ENCODE measurements at regions not wholly inside any gene's neighbourhood (a gene's known extent, or its start where the extent isn't known, plus 50 kb on each side); places are given as distances from the start of the nearest gene placed in this dataset.
"Not testable (repeated sequence)": the region's sequence is repeated elsewhere in the genome, so short reads cannot be mapped to it uniquely, and the experiment has no call there.

- H3K27ac ChIP-seq (ENCODE audit: insufficient read depth, low read depth, low read length); H3K4me3 ChIP-seq (replicated peaks in 1 of 3; ENCODE audit: insufficient read depth in 1 of 3, low read depth in 1 of 3, low read length in 3 of 3); H3K4me1 ChIP-seq (ENCODE audit: control insufficient read depth, extremely low read depth, insufficient read depth, low read length); H3K4me2 ChIP-seq (ENCODE audit: insufficient read depth, low read length); H3K79me2 ChIP-seq (ENCODE audit: control insufficient read depth, insufficient read depth, low read length); H2AFZ ChIP-seq (ENCODE audit: low read depth, low read length); dilution Hi-C loops (cut with MboI; ENCODE audit: extremely low pct_ligation_motif_present, low sequenced_read_pairs); H3K9me1 ChIP-seq (replicated peaks; ENCODE audit: control insufficient read depth, extremely low read depth, insufficient read depth, low read length); H3K9me3 ChIP-seq (replicated peaks; ENCODE audit: control insufficient read depth, insufficient read depth, low read length); FAIRE-seq; H3K9ac ChIP-seq (replicated peaks; ENCODE audit: extremely low read depth, insufficient read depth, low read length); POLR2A ChIA-PET; intact Hi-C loops (cut with micrococcal nuclease); BruUV-seq (replicated peaks); H4K20me1 ChIP-seq (replicated peaks; ENCODE audit: control insufficient read depth, extremely low read depth, insufficient read depth, low read length); H3K27me3 ChIP-seq (ENCODE audit: control insufficient read depth in 2 of 2, insufficient read depth in 2 of 2, low read length in 2 of 2); CTCF ChIA-PET; H3K36me3 ChIP-seq (ENCODE audit: control insufficient read depth in 2 of 2, extremely low read depth in 1 of 2, insufficient read depth in 2 of 2, low read length in 2 of 2); DNase-seq (ENCODE audit: low read depth, low spot score): not testable (repeated sequence)
Measured at GRCh38 chr1:146704162-146704724, 233.9 kb upstream of the NBPF12 start.

GRCh38 chr1:146701320-146701719 is 236.8 kb upstream of the NBPF12 start:
- H3K4me1 ChIP-seq (ENCODE audit: control insufficient read depth, extremely low read depth, insufficient read depth, low read length); H4K20me1 ChIP-seq (replicated peaks; ENCODE audit: control insufficient read depth, extremely low read depth, insufficient read depth, low read length); H3K4me2 ChIP-seq (ENCODE audit: insufficient read depth, low read length); DNase-seq (ENCODE audit: low read depth, low spot score); H3K27ac ChIP-seq (ENCODE audit: insufficient read depth, low read depth, low read length); H2AFZ ChIP-seq (ENCODE audit: low read depth, low read length); H3K9me1 ChIP-seq (replicated peaks; ENCODE audit: control insufficient read depth, extremely low read depth, insufficient read depth, low read length); H3K4me3 ChIP-seq (replicated peaks in 1 of 3; ENCODE audit: insufficient read depth in 1 of 3, low read depth in 1 of 3, low read length in 3 of 3); FAIRE-seq; intact Hi-C loops (cut with micrococcal nuclease); H3K79me2 ChIP-seq (ENCODE audit: control insufficient read depth, insufficient read depth, low read length); BruUV-seq (replicated peaks); H3K9me3 ChIP-seq (replicated peaks; ENCODE audit: control insufficient read depth, insufficient read depth, low read length); H3K36me3 ChIP-seq (ENCODE audit: control insufficient read depth in 2 of 2, extremely low read depth in 1 of 2, insufficient read depth in 2 of 2, low read length in 2 of 2); dilution Hi-C loops (cut with MboI; ENCODE audit: extremely low pct_ligation_motif_present, low sequenced_read_pairs); CTCF ChIA-PET; H3K27me3 ChIP-seq (ENCODE audit: control insufficient read depth in 2 of 2, insufficient read depth in 2 of 2, low read length in 2 of 2); POLR2A ChIA-PET; H3K9ac ChIP-seq (replicated peaks; ENCODE audit: extremely low read depth, insufficient read depth, low read length): not testable (repeated sequence)

DNA sequence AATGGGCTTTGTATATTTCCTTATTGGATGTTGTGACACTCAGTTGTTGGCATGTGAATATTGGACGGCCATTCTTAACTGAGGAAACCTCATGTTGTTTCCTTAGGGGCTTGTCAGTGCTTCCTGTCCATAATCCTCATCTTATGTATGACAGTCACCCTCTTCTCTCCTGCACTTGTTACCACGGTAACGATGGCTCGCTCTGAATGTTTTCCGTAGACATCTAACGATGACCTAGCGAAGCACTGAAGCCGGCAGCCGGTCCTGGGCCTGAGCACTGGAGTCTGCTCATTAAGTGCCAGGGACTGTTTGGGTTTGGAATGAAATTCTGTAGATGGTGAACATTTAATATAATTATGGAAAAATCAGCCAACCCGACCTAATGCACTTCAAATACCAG is 242.7 kb upstream of the NBPF12 start:
- H3K9me3 ChIP-seq (replicated peaks; ENCODE audit: control insufficient read depth, insufficient read depth, low read length); BruUV-seq (replicated peaks); H3K36me3 ChIP-seq (ENCODE audit: control insufficient read depth in 2 of 2, extremely low read depth in 1 of 2, insufficient read depth in 2 of 2, low read length in 2 of 2); CTCF ChIA-PET; H4K20me1 ChIP-seq (replicated peaks; ENCODE audit: control insufficient read depth, extremely low read depth, insufficient read depth, low read length); H3K4me3 ChIP-seq (replicated peaks in 1 of 3; ENCODE audit: insufficient read depth in 1 of 3, low read depth in 1 of 3, low read length in 3 of 3); dilution Hi-C loops (cut with MboI; ENCODE audit: extremely low pct_ligation_motif_present, low sequenced_read_pairs); POLR2A ChIA-PET; H3K27ac ChIP-seq (ENCODE audit: insufficient read depth, low read depth, low read length); H3K9me1 ChIP-seq (replicated peaks; ENCODE audit: control insufficient read depth, extremely low read depth, insufficient read depth, low read length); H3K4me1 ChIP-seq (ENCODE audit: control insufficient read depth, extremely low read depth, insufficient read depth, low read length); H3K79me2 ChIP-seq (ENCODE audit: control insufficient read depth, insufficient read depth, low read length); intact Hi-C loops (cut with micrococcal nuclease); H3K4me2 ChIP-seq (ENCODE audit: insufficient read depth, low read length); FAIRE-seq; H2AFZ ChIP-seq (ENCODE audit: low read depth, low read length); H3K9ac ChIP-seq (replicated peaks; ENCODE audit: extremely low read depth, insufficient read depth, low read length); H3K27me3 ChIP-seq (ENCODE audit: control insufficient read depth in 2 of 2, insufficient read depth in 2 of 2, low read length in 2 of 2); DNase-seq (ENCODE audit: low read depth, low spot score): not testable (repeated sequence)

DNA sequence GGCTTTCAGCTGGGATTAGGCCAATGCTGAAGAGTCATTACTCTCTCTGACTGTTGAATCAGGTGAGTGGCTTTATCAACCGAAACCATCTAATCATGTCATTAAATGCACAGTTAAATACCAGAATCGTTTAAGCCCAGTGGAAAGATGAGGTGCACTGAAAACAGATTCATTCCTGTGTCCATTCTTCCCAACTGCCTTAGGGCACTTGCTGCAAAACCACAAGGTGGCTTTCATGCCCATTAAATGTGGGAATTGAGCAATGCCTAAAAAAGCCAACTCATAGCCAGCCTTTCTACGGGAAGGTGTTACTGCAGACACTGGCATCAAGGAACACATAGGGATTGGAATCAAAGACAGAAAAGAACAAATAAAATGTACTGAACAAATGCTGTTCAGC is 246.3 kb upstream of the NBPF12 start:
- H3K36me3 ChIP-seq (ENCODE audit: control insufficient read depth in 2 of 2, extremely low read depth in 1 of 2, insufficient read depth in 2 of 2, low read length in 2 of 2); H4K20me1 ChIP-seq (replicated peaks; ENCODE audit: control insufficient read depth, extremely low read depth, insufficient read depth, low read length); FAIRE-seq; H3K9ac ChIP-seq (replicated peaks; ENCODE audit: extremely low read depth, insufficient read depth, low read length); H3K9me3 ChIP-seq (replicated peaks; ENCODE audit: control insufficient read depth, insufficient read depth, low read length); H3K4me2 ChIP-seq (ENCODE audit: insufficient read depth, low read length); BruUV-seq (replicated peaks); H3K4me1 ChIP-seq (ENCODE audit: control insufficient read depth, extremely low read depth, insufficient read depth, low read length); dilution Hi-C loops (cut with MboI; ENCODE audit: extremely low pct_ligation_motif_present, low sequenced_read_pairs); H3K27ac ChIP-seq (ENCODE audit: insufficient read depth, low read depth, low read length); POLR2A ChIA-PET; CTCF ChIA-PET; H2AFZ ChIP-seq (ENCODE audit: low read depth, low read length); DNase-seq (ENCODE audit: low read depth, low spot score); intact Hi-C loops (cut with micrococcal nuclease); H3K9me1 ChIP-seq (replicated peaks; ENCODE audit: control insufficient read depth, extremely low read depth, insufficient read depth, low read length); H3K27me3 ChIP-seq (ENCODE audit: control insufficient read depth in 2 of 2, insufficient read depth in 2 of 2, low read length in 2 of 2); H3K79me2 ChIP-seq (ENCODE audit: control insufficient read depth, insufficient read depth, low read length); H3K4me3 ChIP-seq (replicated peaks in 1 of 3; ENCODE audit: insufficient read depth in 1 of 3, low read depth in 1 of 3, low read length in 3 of 3): not testable (repeated sequence)
